ENCODE measurements at regions not wholly inside any gene's neighbourhood (a gene's known extent, or its start where the extent isn't known, plus 50 kb on each side); places are given as distances from the start of the nearest gene placed in this dataset.

- Mint-ChIP-seq H3K4me1 (ENCODE audit: low read depth) (no peaks in the 10 kb centered on the region), H3K36me3 (ENCODE audit: insufficient read depth) (no peaks in the 10 kb centered on the region), H3K4me3 (no peak overlapping the region), H3K9me3 (no peaks in the 10 kb centered on the region), H3K27me3 (ENCODE audit: low read depth) (peaks cover 2% of the 10 kb centered on the region)
- ATAC-seq, result no peak
- no peak for DNase-seq
Observed at GRCh38 chr6:40268166-40268565, 319.0 kb downstream of the LRFN2 start.

GRCh38 chr6:40265615-40266014 is 321.5 kb downstream of the LRFN2 start:
- Mint-ChIP-seq H3K9me3 (peaks cover 5% of the 10 kb centered on the region), H3K36me3 (ENCODE audit: insufficient read depth) (no peaks in the 10 kb centered on the region), H3K27me3 (ENCODE audit: low read depth) (peaks cover 4% of the 10 kb centered on the region), H3K4me3 (no peak overlapping the region), H3K4me1 (ENCODE audit: low read depth) (no peaks in the 10 kb centered on the region)
- ATAC-seq (no peak), DNase-seq (no peak)

GRCh38 chr6:40263970-40264369 is 323.2 kb downstream of the LRFN2 start:
- Mint-ChIP-seq H3K36me3 (ENCODE audit: insufficient read depth) (no peaks in the 10 kb centered on the region), H3K4me1 (ENCODE audit: low read depth) (no peaks in the 10 kb centered on the region), H3K9me3 (peaks cover 6% of the 10 kb centered on the region), H3K27me3 (ENCODE audit: low read depth) (peaks cover 6% of the 10 kb centered on the region), H3K4me3 (no peak overlapping the region)
- ATAC-seq, result no peak
- DNase-seq, result no peak

- Mint-ChIP-seq H3K9me3 (peaks cover 6% of the 10 kb centered on the region), H3K36me3 (ENCODE audit: insufficient read depth) (no peaks in the 10 kb centered on the region), H3K27me3 (ENCODE audit: low read depth) (peaks cover 4% of the 10 kb centered on the region), H3K4me1 (ENCODE audit: low read depth) (no peaks in the 10 kb centered on the region), H3K4me3 (no peak overlapping the region)
- DNase-seq (no peak), ATAC-seq (no peak)
Observed at GRCh38 chr6:40262363-40262762, 324.8 kb downstream of the LRFN2 start.

- no peaks in the 10 kb centered on the region for H3K36me3 Mint-ChIP-seq (ENCODE audit: insufficient read depth)
- H3K4me3 Mint-ChIP-seq, result no peak overlapping the region
- no peak for DNase-seq
- H3K4me1 Mint-ChIP-seq (ENCODE audit: low read depth), result no peaks in the 10 kb centered on the region
- peaks cover 6% of the 10 kb centered on the region for H3K9me3 Mint-ChIP-seq
- peaks cover 6% of the 10 kb centered on the region for H3K27me3 Mint-ChIP-seq (ENCODE audit: low read depth)
- no peak for ATAC-seq
Observed at GRCh38 chr6:40258531-40258930, 324.3 kb upstream of the MOCS1 start.

GRCh38 chr6:40256831-40257230 is 322.6 kb upstream of the MOCS1 start:
- H3K4me3 Mint-ChIP-seq, result no peak overlapping the region
- DNase-seq, result no peak
- H3K4me1 Mint-ChIP-seq (ENCODE audit: low read depth), result no peaks in the 10 kb centered on the region
- no peaks in the 10 kb centered on the region for H3K36me3 Mint-ChIP-seq (ENCODE audit: insufficient read depth)
- no peak for ATAC-seq
- peaks cover 9% of the 10 kb centered on the region for H3K27me3 Mint-ChIP-seq (ENCODE audit: low read depth)
- peaks cover 6% of the 10 kb centered on the region for H3K9me3 Mint-ChIP-seq

- ATAC-seq (no peak), DNase-seq (no peak)
- H3K4me1 Mint-ChIP-seq (ENCODE audit: low read depth), result no peaks in the 10 kb centered on the region
- no peaks in the 10 kb centered on the region for H3K36me3 Mint-ChIP-seq (ENCODE audit: insufficient read depth)
- H3K4me3 Mint-ChIP-seq, result no peak overlapping the region
- H3K27me3 Mint-ChIP-seq (ENCODE audit: low read depth), result peaks cover 9% of the 10 kb centered on the region
- peaks cover 6% of the 10 kb centered on the region for H3K9me3 Mint-ChIP-seq
Observed at GRCh38 chr6:40256224-40256623, 322.0 kb upstream of the MOCS1 start.

- Mint-ChIP-seq H3K27me3 (ENCODE audit: low read depth) (peaks cover 5% of the 10 kb centered on the region), H3K9me3 (no peaks in the 10 kb centered on the region), H3K36me3 (ENCODE audit: insufficient read depth) (no peaks in the 10 kb centered on the region), H3K4me3 (no peak overlapping the region), H3K4me1 (ENCODE audit: low read depth) (no peaks in the 10 kb centered on the region)
- ATAC-seq (no peak), DNase-seq (no peak)
Observed at GRCh38 chr6:40253420-40253819, 319.2 kb upstream of the MOCS1 start.

GRCh38 chr6:40252531-40253258 is 318.4 kb upstream of the MOCS1 start:
- Mint-ChIP-seq H3K4me3 (no peak overlapping the region), H3K36me3 (ENCODE audit: insufficient read depth) (no peaks in the 10 kb centered on the region), H3K4me1 (ENCODE audit: low read depth) (no peaks in the 10 kb centered on the region), H3K27me3 (ENCODE audit: low read depth) (peaks cover 5% of the 10 kb centered on the region), H3K9me3 (no peaks in the 10 kb centered on the region)
- DNase-seq, result no peak
- no peak for ATAC-seq

GRCh38 chr6:40251637-40252300 is 317.5 kb upstream of the MOCS1 start:
- Mint-ChIP-seq H3K4me3 (no peak overlapping the region), H3K27me3 (ENCODE audit: low read depth) (peaks cover 5% of the 10 kb centered on the region), H3K4me1 (ENCODE audit: low read depth) (no peaks in the 10 kb centered on the region), H3K36me3 (ENCODE audit: insufficient read depth) (no peaks in the 10 kb centered on the region), H3K9me3 (no peaks in the 10 kb centered on the region)
- ATAC-seq (no peak), DNase-seq (no peak)

- H3K36me3 Mint-ChIP-seq (ENCODE audit: insufficient read depth), result no peaks in the 10 kb centered on the region
- no peaks in the 10 kb centered on the region for H3K4me1 Mint-ChIP-seq (ENCODE audit: low read depth)
- peaks cover 5% of the 10 kb centered on the region for H3K27me3 Mint-ChIP-seq (ENCODE audit: low read depth)
- no peak for ATAC-seq
- no peak for DNase-seq
- no peak overlapping the region for H3K4me3 Mint-ChIP-seq
- H3K9me3 Mint-ChIP-seq, result no peaks in the 10 kb centered on the region
Observed at GRCh38 chr6:40249935-40250334, 315.7 kb upstream of the MOCS1 start.

GRCh38 chr6:40247516-40248115 is 313.4 kb upstream of the MOCS1 start:
- Mint-ChIP-seq H3K4me3 (no peak overlapping the region), H3K27me3 (ENCODE audit: low read depth) (peaks cover 3% of the 10 kb centered on the region), H3K9me3 (no peaks in the 10 kb centered on the region), H3K4me1 (ENCODE audit: low read depth) (no peaks in the 10 kb centered on the region), H3K36me3 (ENCODE audit: insufficient read depth) (no peaks in the 10 kb centered on the region)
- no peak for ATAC-seq
- DNase-seq, result no peak

- H3K4me1 Mint-ChIP-seq (ENCODE audit: low read depth), result no peaks in the 10 kb centered on the region
- no peaks in the 10 kb centered on the region for H3K36me3 Mint-ChIP-seq (ENCODE audit: insufficient read depth)
- DNase-seq (no peak), ATAC-seq (no peak)
- H3K9me3 Mint-ChIP-seq, result peaks cover 4% of the 10 kb centered on the region
- peaks cover 1% of the 10 kb centered on the region for H3K27me3 Mint-ChIP-seq (ENCODE audit: low read depth)
- no peak overlapping the region for H3K4me3 Mint-ChIP-seq
Observed at GRCh38 chr6:40244699-40245098, 310.4 kb upstream of the MOCS1 start.

GRCh38 chr6:40232698-40233097 is 298.4 kb upstream of the MOCS1 start:
- ATAC-seq (no peak), DNase-seq (no peak)
- H3K4me1 Mint-ChIP-seq (ENCODE audit: low read depth), result no peaks in the 10 kb centered on the region
- H3K36me3 Mint-ChIP-seq (ENCODE audit: insufficient read depth), result no peaks in the 10 kb centered on the region
- no peak overlapping the region for H3K4me3 Mint-ChIP-seq
- H3K9me3 Mint-ChIP-seq, result peaks cover 4% of the 10 kb centered on the region
- H3K27me3 Mint-ChIP-seq (ENCODE audit: low read depth), result peaks cover 12% of the 10 kb centered on the region

- Mint-ChIP-seq H3K27me3 (ENCODE audit: low read depth) (peaks cover 8% of the 10 kb centered on the region), H3K36me3 (ENCODE audit: insufficient read depth) (no peaks in the 10 kb centered on the region), H3K9me3 (peaks cover 3% of the 10 kb centered on the region), H3K4me1 (ENCODE audit: low read depth) (no peaks in the 10 kb centered on the region), H3K4me3 (no peak overlapping the region)
- no peak for ATAC-seq
- DNase-seq, result no peak
Observed at GRCh38 chr6:40227735-40228134, 293.5 kb upstream of the MOCS1 start.

Data from activated T-cell treated with anti-CD3 and anti-CD28 coated beads, Interleukin-2, amount 50 U/mL, for 4 hours (primary cell).